Stomach (tissue), 4 donors: ENCODE measurements at regions not wholly inside any gene's neighbourhood (a gene's known extent, or its start where the extent isn't known, plus 50 kb on each side); places are given as distances from the start of the nearest gene placed in this dataset.

Experiments used
- POLR2A ChIP-seq, 4 donors: fragments of 450-650 bp; IDR thresholded peaks; one replicate each; pipeline ENCODE4 v1.6.1; 2016; ENCODE audit warnings: antibody characterized with exemption in 4 of 4, control low read depth in 2 of 4, mild to moderate bottlenecking in 1 of 4, moderate library complexity in 1 of 4
- POLR2AphosphoS5 ChIP-seq, 3 donors: sonication (generic); formaldehyde crosslinking; IDR thresholded peaks; one replicate each; pipeline ENCODE4 v1.6.1; 2016; ENCODE audit warnings: antibody characterized with exemption in 3 of 3
- TF ChIP-seq, protein P1 (sequence below), 7 experiments: fragments of 450-650 bp in 4 of 7; fragments of 200-600 bp in 3 of 7; sonication (generic) in 3 of 7; IDR thresholded peaks; one replicate each; pipeline ENCODE4 v1.5.1; 2016 to 2019; ENCODE audit warnings: antibody characterized with exemption in 7 of 7, control low read depth in 2 of 7, mild to moderate bottlenecking in 1 of 7

DNA sequence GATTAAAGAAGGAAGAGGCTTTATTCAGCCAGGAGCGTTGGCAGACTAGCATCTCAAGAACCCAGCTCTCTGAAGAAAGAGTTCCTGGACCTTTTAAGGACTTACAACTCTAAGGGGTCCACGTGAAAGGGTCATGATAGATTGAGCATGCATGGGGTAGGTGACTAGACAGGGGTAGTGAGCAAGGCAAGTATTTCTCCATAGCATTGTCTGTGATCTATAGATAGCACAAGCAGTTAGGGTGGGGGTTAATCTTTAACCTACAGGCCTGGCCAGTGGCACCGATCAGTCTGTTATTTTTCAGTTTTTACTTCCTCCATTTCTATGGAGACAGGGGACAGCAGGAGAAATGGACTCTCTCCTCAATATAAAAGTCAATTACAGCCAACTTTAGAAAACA, 983.7 kb downstream of the SLITRK1 start:
- no peak for TF ChIP-seq POLR2A (IDR thresholded peaks at IDR 0.05)
- TF ChIP-seq, protein P1, sequence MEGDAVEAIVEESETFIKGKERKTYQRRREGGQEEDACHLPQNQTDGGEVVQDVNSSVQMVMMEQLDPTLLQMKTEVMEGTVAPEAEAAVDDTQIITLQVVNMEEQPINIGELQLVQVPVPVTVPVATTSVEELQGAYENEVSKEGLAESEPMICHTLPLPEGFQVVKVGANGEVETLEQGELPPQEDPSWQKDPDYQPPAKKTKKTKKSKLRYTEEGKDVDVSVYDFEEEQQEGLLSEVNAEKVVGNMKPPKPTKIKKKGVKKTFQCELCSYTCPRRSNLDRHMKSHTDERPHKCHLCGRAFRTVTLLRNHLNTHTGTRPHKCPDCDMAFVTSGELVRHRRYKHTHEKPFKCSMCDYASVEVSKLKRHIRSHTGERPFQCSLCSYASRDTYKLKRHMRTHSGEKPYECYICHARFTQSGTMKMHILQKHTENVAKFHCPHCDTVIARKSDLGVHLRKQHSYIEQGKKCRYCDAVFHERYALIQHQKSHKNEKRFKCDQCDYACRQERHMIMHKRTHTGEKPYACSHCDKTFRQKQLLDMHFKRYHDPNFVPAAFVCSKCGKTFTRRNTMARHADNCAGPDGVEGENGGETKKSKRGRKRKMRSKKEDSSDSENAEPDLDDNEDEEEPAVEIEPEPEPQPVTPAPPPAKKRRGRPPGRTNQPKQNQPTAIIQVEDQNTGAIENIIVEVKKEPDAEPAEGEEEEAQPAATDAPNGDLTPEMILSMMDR (IDR thresholded peaks at IDR 0.05), result no peak
- no peak for TF ChIP-seq POLR2AphosphoS5 (IDR thresholded peaks at IDR 0.05)
